ENCODE measurements at regions not wholly inside any gene's neighbourhood (a gene's known extent, or its start where the extent isn't known, plus 50 kb on each side); places are given as distances from the start of the nearest gene placed in this dataset.
"Not testable (repeated sequence)": the region's sequence is repeated elsewhere in the genome, so short reads cannot be mapped to it uniquely, and the experiment has no call there.

GRCh38 chr7:17046259-17046658 is 164.5 kb upstream of the AGR3 start:
- Histone ChIP-seq H3K9ac (ENCODE audit: low read length) (no peak overlapping the region), H3K27ac (ENCODE audit: low read depth, low read length, poor library complexity, severe bottlenecking) (no peak overlapping the region)

GRCh38 chr7:17046666-17047065 is 164.9 kb upstream of the AGR3 start:
- Histone ChIP-seq H3F3A (ENCODE audit: insufficient read depth, low read length) (no peaks in the 10 kb centered on the region), H3K9ac (ENCODE audit: low read length) (no peak overlapping the region), H3K27me3 (ENCODE audit: insufficient read depth, low read length) (no peaks in the 10 kb centered on the region), H3K79me2 (ENCODE audit: insufficient read depth, low read length) (no peaks in the 10 kb centered on the region), H3K27ac (ENCODE audit: low read depth, low read length, poor library complexity, severe bottlenecking) (no peak overlapping the region), H2AFZ (ENCODE audit: low read length) (no peak overlapping the region), H3K9me3 (ENCODE audit: low read length) (no peaks in the 10 kb centered on the region), H4K20me1 (ENCODE audit: insufficient read depth, low read length) (no peaks in the 10 kb centered on the region), H3K4me2 (ENCODE audit: low read length) (no peak overlapping the region), H3K4me1 (ENCODE audit: insufficient read depth, low read length, severe bottlenecking) (no peaks in the 10 kb centered on the region), H3K4me3 (ENCODE audit: low read depth, low read length, poor library complexity, severe bottlenecking) (no peak overlapping the region), H3K9me2 (ENCODE audit: low read depth, low read length) (no peaks in the 10 kb centered on the region), H3K36me3 (ENCODE audit: insufficient read depth, low read length) (no peaks in the 10 kb centered on the region)
- TF ChIP-seq EZH2 (IDR thresholded peaks at IDR 0.05; ENCODE audit: borderline replicate concordance, low read length) (no peak), CTCF (IDR thresholded peaks at IDR 0.05; ENCODE audit: low read length) (no peak)

More at GRCh38 chr7:17046259-17046658, 164.5 kb upstream of the AGR3 start:
- no peaks in the 10 kb centered on the region for H3K4me1 ChIP-seq (ENCODE audit: insufficient read depth, low read length, severe bottlenecking)
- TF ChIP-seq CTCF (IDR thresholded peaks at IDR 0.05; ENCODE audit: low read length) (no peak), EZH2 (IDR thresholded peaks at IDR 0.05; ENCODE audit: borderline replicate concordance, low read length) (no peak)
- no peaks in the 10 kb centered on the region for H3K9me3 ChIP-seq (ENCODE audit: low read length)
- no peaks in the 10 kb centered on the region for H3K9me2 ChIP-seq (ENCODE audit: low read depth, low read length)
- H2AFZ ChIP-seq (ENCODE audit: low read length): no peak overlapping the region
- no peak overlapping the region for H3K4me3 ChIP-seq (ENCODE audit: low read depth, low read length, poor library complexity, severe bottlenecking)
- H3K4me2 ChIP-seq (ENCODE audit: low read length): no peak overlapping the region
- no peaks in the 10 kb centered on the region for H3K79me2 ChIP-seq (ENCODE audit: insufficient read depth, low read length)
- no peaks in the 10 kb centered on the region for H3F3A ChIP-seq (ENCODE audit: insufficient read depth, low read length)
- H3K27me3 ChIP-seq (ENCODE audit: insufficient read depth, low read length): no peaks in the 10 kb centered on the region
- H4K20me1 ChIP-seq (ENCODE audit: insufficient read depth, low read length): no peaks in the 10 kb centered on the region
- H3K36me3 ChIP-seq (ENCODE audit: insufficient read depth, low read length): no peaks in the 10 kb centered on the region

DNA sequence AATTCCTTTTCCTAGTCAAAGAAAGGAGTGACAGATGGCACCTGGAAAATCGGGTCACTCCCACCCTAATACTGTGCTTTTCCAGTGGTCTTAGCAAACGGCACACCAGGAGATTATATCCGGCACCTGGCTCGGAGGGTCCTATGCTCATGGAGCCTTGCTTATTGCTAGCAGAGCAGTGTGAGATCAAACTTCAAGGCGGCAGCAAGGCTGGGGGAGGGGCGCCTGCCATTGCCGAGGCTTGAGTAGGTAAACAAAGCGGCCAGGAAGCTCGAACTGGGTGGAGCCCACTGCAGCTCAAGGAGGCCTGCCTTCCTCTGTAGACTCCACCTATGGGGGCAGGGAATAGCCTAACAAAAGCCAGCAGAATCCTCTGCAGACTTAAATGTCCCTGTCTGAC is 171.4 kb upstream of the AGR3 start:
- not testable (repeated sequence) for H2AFZ ChIP-seq (ENCODE audit: low read length); H3K4me1 ChIP-seq (ENCODE audit: insufficient read depth, low read length, severe bottlenecking); H3K9ac ChIP-seq (ENCODE audit: low read length); H3K9me3 ChIP-seq (ENCODE audit: low read length); H3K79me2 ChIP-seq (ENCODE audit: insufficient read depth, low read length); H4K20me1 ChIP-seq (ENCODE audit: insufficient read depth, low read length); H3K27ac ChIP-seq (ENCODE audit: low read depth, low read length, poor library complexity, severe bottlenecking); H3K27me3 ChIP-seq (ENCODE audit: insufficient read depth, low read length); H3K36me3 ChIP-seq (ENCODE audit: insufficient read depth, low read length); H3K4me3 ChIP-seq (ENCODE audit: low read depth, low read length, poor library complexity, severe bottlenecking); H3K4me2 ChIP-seq (ENCODE audit: low read length); H3K9me2 ChIP-seq (ENCODE audit: low read depth, low read length); H3F3A ChIP-seq (ENCODE audit: insufficient read depth, low read length)

DNA sequence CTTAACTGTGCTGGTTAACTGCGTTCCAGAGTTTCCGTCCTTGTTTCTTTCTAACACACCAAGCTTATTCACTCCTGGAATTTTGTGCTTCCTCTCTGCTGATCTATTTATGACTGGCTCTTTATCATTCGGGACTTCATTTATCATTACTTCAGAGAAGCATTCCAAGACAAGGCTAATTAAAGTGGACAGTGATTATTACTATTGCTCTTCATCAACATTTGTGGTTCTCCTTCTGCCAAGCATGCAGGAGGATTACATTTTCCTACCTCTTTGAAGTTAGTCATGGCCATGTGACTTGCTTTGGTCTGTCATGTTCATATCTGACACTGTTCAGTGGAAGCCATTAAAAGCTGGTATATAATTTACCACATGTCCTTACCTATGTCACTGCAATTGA is 172.4 kb upstream of the AGR3 start:
- Histone ChIP-seq H3K9me2 (ENCODE audit: low read depth, low read length) (no peaks in the 10 kb centered on the region), H3K79me2 (ENCODE audit: insufficient read depth, low read length) (no peaks in the 10 kb centered on the region), H3K27me3 (ENCODE audit: insufficient read depth, low read length) (no peaks in the 10 kb centered on the region), H3F3A (ENCODE audit: insufficient read depth, low read length) (no peaks in the 10 kb centered on the region), H3K4me2 (ENCODE audit: low read length) (no peak overlapping the region), H3K4me3 (ENCODE audit: low read depth, low read length, poor library complexity, severe bottlenecking) (no peak overlapping the region), H3K27ac (ENCODE audit: low read depth, low read length, poor library complexity, severe bottlenecking) (no peak overlapping the region), H4K20me1 (ENCODE audit: insufficient read depth, low read length) (no peaks in the 10 kb centered on the region), H3K4me1 (ENCODE audit: insufficient read depth, low read length, severe bottlenecking) (no peaks in the 10 kb centered on the region), H3K36me3 (ENCODE audit: insufficient read depth, low read length) (no peaks in the 10 kb centered on the region), H2AFZ (ENCODE audit: low read length) (no peak overlapping the region), H3K9ac (ENCODE audit: low read length) (no peak overlapping the region), H3K9me3 (ENCODE audit: low read length) (no peaks in the 10 kb centered on the region)
- no peak for TF ChIP-seq EZH2 (IDR thresholded peaks at IDR 0.05; ENCODE audit: borderline replicate concordance, low read length)
- TF ChIP-seq CTCF (IDR thresholded peaks at IDR 0.05; ENCODE audit: low read length): no peak
